CD14-positive monocyte (primary cell): ENCODE measurements at regions not wholly inside any gene's neighbourhood (a gene's known extent, or its start where the extent isn't known, plus 50 kb on each side); places are given as distances from the start of the nearest gene placed in this dataset.

Source experiments
- DNase-seq, 3 donors: peaks; one replicate each; pipeline ENCODE4 v3.0.0-alpha.2; 2011 to 2022
- H2AFZ ChIP-seq: 2 replicates; pipeline ENCODE4 v1.6.0; 2012; ENCODE audit warnings: mild to moderate bottlenecking, low read depth, low read length, inconsistent platforms; ENCODE audit not compliant: insufficient read depth, poor library complexity, severe bottlenecking
- H3K27ac ChIP-seq, 2 donors: 1 replicate in 1 of 2; 2 replicates in 1 of 2; pipeline ENCODE4 v1.5.1; 2012 to 2013; ENCODE audit warnings: low read length in 2 of 2, control low read depth in 1 of 2, inconsistent platforms in 1 of 2, low read depth in 1 of 2, mild to moderate bottlenecking in 1 of 2
- H3K27me3 ChIP-seq, 2 donors: one replicate each; pipeline versions ENCODE4 v1.6.0 to v1.6.1; 2011 to 2013; ENCODE audit warnings: low read length in 2 of 2; ENCODE audit not compliant: control insufficient read depth in 2 of 2, insufficient read depth in 2 of 2
- H3K36me3 ChIP-seq, 2 donors: replicated peaks in 1 of 2; 1 replicate in 1 of 2; 2 replicates in 1 of 2; pipeline versions ENCODE4 v1.5.1 to v1.6.1; 2012 to 2013; ENCODE audit warnings: low read length in 2 of 2, control low read depth in 1 of 2, inconsistent platforms in 1 of 2, mild to moderate bottlenecking in 1 of 2; ENCODE audit not compliant: insufficient read depth in 2 of 2, control insufficient read depth in 1 of 2
- H3K4me1 ChIP-seq, 2 donors: 1 replicate in 1 of 2; 2 replicates in 1 of 2; pipeline versions ENCODE4 v1.5.1 to v1.6.1; 2012 to 2013; ENCODE audit warnings: low read length in 2 of 2, control low read depth in 1 of 2, inconsistent platforms in 1 of 2, mild to moderate bottlenecking in 1 of 2, moderate library complexity in 1 of 2; ENCODE audit not compliant: insufficient read depth in 2 of 2, control insufficient read depth in 1 of 2
- H3K4me2 ChIP-seq: replicated peaks from 2 replicates; pipeline ENCODE3; 2012; ENCODE audit warnings: low read length, moderate library complexity, mild to moderate bottlenecking; ENCODE audit not compliant: poor library complexity, severe bottlenecking; ENCODE audit errors: extremely low read depth
- H3K4me3 ChIP-seq, 3 experiments: fragments of 200-600 bp in 1 of 3; sonication (generic) in 1 of 3; replicated peaks in 1 of 3; 1 replicate in 2 of 3; 2 replicates in 1 of 3; pipeline ENCODE4 v1.5.1; 2011 to 2013; ENCODE audit warnings: low read length in 3 of 3, mild to moderate bottlenecking in 3 of 3, control low read depth in 2 of 3, low read depth in 2 of 3, inconsistent platforms in 1 of 3, moderate library complexity in 1 of 3
- H3K79me2 ChIP-seq: 2 replicates; pipeline ENCODE4 v1.6.0; 2012; ENCODE audit warnings: mild to moderate bottlenecking, control low read depth, inconsistent platforms, low read length, moderate library complexity; ENCODE audit not compliant: insufficient read depth
- H3K9ac ChIP-seq: 2 replicates; pipeline ENCODE4 v1.6.0; 2017; ENCODE audit warnings: low read length, mild to moderate bottlenecking; ENCODE audit not compliant: insufficient read depth, poor library complexity, severe bottlenecking
- H3K9me3 ChIP-seq, 2 donors: replicated peaks in 1 of 2; 1 replicate in 1 of 2; 2 replicates in 1 of 2; pipeline versions ENCODE4 v1.5.1 to v1.6.1; 2012 to 2013; ENCODE audit warnings: low read length in 2 of 2, control low read depth in 1 of 2; ENCODE audit not compliant: control insufficient read depth in 1 of 2, insufficient read depth in 1 of 2
- H4K20me1 ChIP-seq: 2 replicates; pipeline ENCODE4 v1.6.0; 2012; ENCODE audit warnings: mild to moderate bottlenecking, low read length, control low read depth, moderate library complexity; ENCODE audit not compliant: insufficient read depth
- H3K27ac Mint-ChIP-seq, 7 donors: one replicate each; pipeline ENCODE4 v1.8.0; 2020; ENCODE audit warnings: mild to moderate bottlenecking in 7 of 7, mixed read lengths in 7 of 7, moderate library complexity in 6 of 7, inconsistent platforms in 2 of 7
- H3K27me3 Mint-ChIP-seq, 3 donors: one replicate each; pipeline ENCODE4 v1.8.0; 2021 to 2022; ENCODE audit warnings: low read depth in 3 of 3, mild to moderate bottlenecking in 3 of 3, mixed read lengths in 3 of 3, moderate library complexity in 3 of 3, inconsistent platforms in 1 of 3
- H3K36me3 Mint-ChIP-seq, 2 donors: one replicate each; pipeline ENCODE4 v1.8.0; 2020; ENCODE audit warnings: mixed read lengths in 2 of 2, inconsistent platforms in 1 of 2, mild to moderate bottlenecking in 1 of 2
- H3K4me1 Mint-ChIP-seq: one replicate; pipeline ENCODE4 v1.8.0; 2020; ENCODE audit warnings: mild to moderate bottlenecking, mixed read lengths
- H3K4me3 Mint-ChIP-seq, 2 donors: one replicate each; pipeline ENCODE4 v1.8.0; 2020; ENCODE audit warnings: mild to moderate bottlenecking in 2 of 2, mixed read lengths in 2 of 2, moderate library complexity in 1 of 2
- H3K9me3 Mint-ChIP-seq, 7 donors: one replicate each; pipeline ENCODE4 v1.8.0; 2020 to 2022; ENCODE audit warnings: mixed read lengths in 7 of 7, mild to moderate bottlenecking in 6 of 7, moderate library complexity in 6 of 7, inconsistent platforms in 2 of 7
- CTCF ChIP-seq: fragments of 200-600 bp; IDR thresholded peaks from one replicate; pipeline ENCODE4 v1.8.0; 2022; ENCODE audit warnings: antibody characterized with exemption, mild to moderate bottlenecking
- WGBS: methylation state at CpG from one replicate; pipeline ENCODE4 v1.1.5; 2013; ENCODE audit warnings: missing lambda C conversion rate; ENCODE audit not compliant: insufficient coverage; 5-methylcytosine and 5-hydroxymethylcytosine counted together
- intact Hi-C, 2 donors: fragments of 100-400 bp; cut with micrococcal nuclease; formaldehyde crosslinking; loops; one replicate each; pipeline versions ENCODE4 v1.15.0 to v1.15.1; 2023

GRCh38 chr6:97726378-97726777 lies 443.4 kb upstream of the MMS22L start:
- Mint-ChIP-seq H3K4me3 (no peak overlapping the region), H3K36me3 (no peaks in the 10 kb centered on the region), H3K9me3 (peaks cover 0 to 2% (median 0%) of the 10 kb centered on the region in 7 donors), H3K27me3 (no peaks in the 10 kb centered on the region), H3K4me1 (no peaks in the 10 kb centered on the region), H3K27ac (no peak overlapping the region)
- no peak overlapping the region for H3K9ac ChIP-seq
- no peaks in the 10 kb centered on the region for H3K4me1 ChIP-seq
- no peaks in the 10 kb centered on the region for H3K79me2 ChIP-seq
- no peak overlapping the region for H3K4me3 ChIP-seq
- no peak overlapping the region for H3K4me2 ChIP-seq
- DNase-seq, result no peak
- H2AFZ ChIP-seq, result no peak overlapping the region
- TF ChIP-seq CTCF, result no peak
- H4K20me1 ChIP-seq, result no peaks in the 10 kb centered on the region
- H3K36me3 ChIP-seq, result no peaks in the 10 kb centered on the region
- WGBS, result 25% methylated on average over 1 of the region's 2 CpGs
- no peaks in the 10 kb centered on the region for H3K9me3 ChIP-seq
- intact Hi-C loops, result no loop called here
- no peak overlapping the region for H3K27ac ChIP-seq
- no peaks in the 10 kb centered on the region for H3K27me3 ChIP-seq

- WGBS, result 100% methylated on average over 2 of the region's 3 CpGs
These were observed 449.0 kb upstream of the MMS22L start for GRCh38 chr6:97732045-97732444.

More at GRCh38 chr6:97732045-97732444, 449.0 kb upstream of the MMS22L start:
- Histone ChIP-seq H4K20me1 (no peaks in the 10 kb centered on the region), H3K36me3 (no peaks in the 10 kb centered on the region), H3K4me1 (no peaks in the 10 kb centered on the region), H3K27me3 (no peaks in the 10 kb centered on the region), H3K79me2 (no peaks in the 10 kb centered on the region), H3K27ac (no peak overlapping the region), H3K4me3 (no peak overlapping the region), H3K9me3 (no peaks in the 10 kb centered on the region), H2AFZ (no peak overlapping the region), H3K9ac (no peak overlapping the region), H3K4me2 (no peak overlapping the region)
- H3K27ac Mint-ChIP-seq, result no peak overlapping the region
- H3K9me3 Mint-ChIP-seq, result peaks cover 0 to 3% (median 0%) of the 10 kb centered on the region in 7 donors
- no peak for DNase-seq
- no peaks in the 10 kb centered on the region for H3K36me3 Mint-ChIP-seq
- intact Hi-C loops, result no loop called here
- no peak overlapping the region for H3K4me3 Mint-ChIP-seq
- H3K27me3 Mint-ChIP-seq, result peaks cover 0 to 4% (median 0%) of the 10 kb centered on the region in 3 donors
- no peaks in the 10 kb centered on the region for H3K4me1 Mint-ChIP-seq
- TF ChIP-seq CTCF, result no peak
